Caco-2 (cell line): ENCODE measurements at regions not wholly inside any gene's neighbourhood (a gene's known extent, or its start where the extent isn't known, plus 50 kb on each side); places are given as distances from the start of the nearest gene placed in this dataset.

ENCODE experiments used
- BruUV-seq: library from RNA; stranded (reverse); fragments of 400-500 nt; replicated peaks from 2 replicates; lab custom pipeline; 2021; lab: Mats Ljungman, UMichigan
- CTCF ChIA-PET: fragments of 300-600 bp; sonication (Branson Sonifier 250); formaldehyde crosslinking; loops from one replicate; lab custom pipeline; 2022; ENCODE audit warnings: antibody characterized with exemption; lab: Charles Lee
- POLR2A ChIA-PET: fragments of 300-600 bp; sonication (Branson Sonifier 250); formaldehyde crosslinking; loops from one replicate; lab custom pipeline; 2022; ENCODE audit warnings: antibody characterized with exemption; lab: Charles Lee
- DNase-seq, 2 experiments: peaks; one replicate each; pipeline versions ENCODE4 v3.0.0 to v3.0.0-alpha.2; 2020 to 2022
- H3K27me3 ChIP-seq: replicated peaks from 2 replicates; pipeline ENCODE4 v1.6.0; 2011; ENCODE audit warnings: low read length; ENCODE audit not compliant: control insufficient read depth, insufficient read depth
- H3K36me3 ChIP-seq: 2 replicates; pipeline ENCODE4 v1.5.1; 2011; ENCODE audit warnings: low read length; ENCODE audit not compliant: control insufficient read depth, insufficient read depth
- H3K4me1 ChIP-seq: fragments of 250-450 bp; sonication (Bioruptor Pico); 2 replicates; pipeline ENCODE4 v1.5.1; 2020; ENCODE audit warnings: mild to moderate bottlenecking
- H3K4me3 ChIP-seq: 2 replicates; pipeline ENCODE4 v1.5.1; 2011; ENCODE audit warnings: low read depth, mild to moderate bottlenecking, control low read depth, low read length
- H3K9me3 ChIP-seq: fragments of 250-450 bp; sonication (Bioruptor Pico); 2 replicates; pipeline ENCODE4 v1.5.1; 2020; ENCODE audit warnings: mild to moderate bottlenecking, moderate library complexity
- H3K27ac Mint-ChIP-seq: one replicate; pipeline ENCODE4 v1.8.0; 2022; ENCODE audit warnings: mixed read lengths; ENCODE audit not compliant: unreplicated experiment
- H3K27me3 Mint-ChIP-seq: one replicate; pipeline ENCODE4 v1.8.0; 2022; ENCODE audit warnings: mixed read lengths; ENCODE audit not compliant: insufficient read depth, unreplicated experiment
- H3K36me3 Mint-ChIP-seq: one replicate; pipeline ENCODE4 v1.8.0; 2022; ENCODE audit warnings: mild to moderate bottlenecking, mixed read lengths; ENCODE audit not compliant: insufficient read depth, unreplicated experiment
- H3K4me1 Mint-ChIP-seq: one replicate; pipeline ENCODE4 v1.8.0; 2022; ENCODE audit warnings: low read depth, mixed read lengths; ENCODE audit not compliant: unreplicated experiment
- H3K4me3 Mint-ChIP-seq: one replicate; pipeline ENCODE4 v1.8.0; 2022; ENCODE audit warnings: mild to moderate bottlenecking, moderate library complexity, mixed read lengths; ENCODE audit not compliant: unreplicated experiment
- H3K9me3 Mint-ChIP-seq: one replicate; pipeline ENCODE4 v1.8.0; 2022; ENCODE audit warnings: mixed read lengths; ENCODE audit not compliant: unreplicated experiment
- intact Hi-C: fragments of 100-400 bp; cut with micrococcal nuclease; formaldehyde crosslinking; loops from one replicate; pipeline ENCODE4 v1.10.0; 2022; ENCODE audit not compliant: unreplicated experiment
- TF ChIP-seq, protein P1 (sequence below), 2 experiments: fragments of 200-600 bp in 1 of 2; IDR thresholded peaks; 1 replicate in 1 of 2; 2 replicates in 1 of 2; pipeline versions ENCODE4 v1.5.1 to v1.8.0; 2011 to 2022; ENCODE audit warnings: antibody characterized with exemption in 1 of 2, control low read depth in 1 of 2, inconsistent platforms in 1 of 2, low read depth in 1 of 2, low read length in 1 of 2, mild to moderate bottlenecking in 1 of 2, moderate library complexity in 1 of 2; ENCODE audit not compliant: insufficient read depth in 1 of 2, severe bottlenecking in 1 of 2, unreplicated experiment in 1 of 2

DNA sequence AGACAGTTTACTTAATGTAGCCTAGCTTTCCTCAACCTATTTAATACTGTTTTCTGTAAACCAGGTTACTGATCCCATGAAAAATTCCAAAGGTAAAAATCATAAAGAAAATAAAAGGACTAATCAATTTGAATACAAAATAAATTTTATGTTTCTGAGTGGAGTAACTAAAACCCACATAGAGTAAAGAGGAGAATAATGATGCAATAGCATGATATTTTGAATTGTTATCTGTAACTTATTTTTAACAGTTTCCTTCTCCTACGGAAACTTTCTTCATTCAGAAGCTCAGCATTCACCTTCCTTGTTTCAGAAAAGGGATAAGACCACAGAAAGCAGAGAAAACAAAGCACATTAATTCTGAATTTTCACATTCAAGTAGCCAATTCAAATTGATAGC, 320.6 kb upstream of the NUDT12 start:
- intact Hi-C loops: no loop called here
- Mint-ChIP-seq H3K4me3 (no peak overlapping the region), H3K27ac (no peak overlapping the region), H3K36me3 (no peaks in the 10 kb centered on the region), H3K27me3 (no peaks in the 10 kb centered on the region), H3K4me1 (no peaks in the 10 kb centered on the region), H3K9me3 (no peaks in the 10 kb centered on the region)
- Histone ChIP-seq H3K4me1 (no peaks in the 10 kb centered on the region), H3K4me3 (no peak overlapping the region), H3K9me3 (no peaks in the 10 kb centered on the region), H3K27me3 (no peaks in the 10 kb centered on the region), H3K36me3 (no peaks in the 10 kb centered on the region)
- TF ChIP-seq, protein P1, sequence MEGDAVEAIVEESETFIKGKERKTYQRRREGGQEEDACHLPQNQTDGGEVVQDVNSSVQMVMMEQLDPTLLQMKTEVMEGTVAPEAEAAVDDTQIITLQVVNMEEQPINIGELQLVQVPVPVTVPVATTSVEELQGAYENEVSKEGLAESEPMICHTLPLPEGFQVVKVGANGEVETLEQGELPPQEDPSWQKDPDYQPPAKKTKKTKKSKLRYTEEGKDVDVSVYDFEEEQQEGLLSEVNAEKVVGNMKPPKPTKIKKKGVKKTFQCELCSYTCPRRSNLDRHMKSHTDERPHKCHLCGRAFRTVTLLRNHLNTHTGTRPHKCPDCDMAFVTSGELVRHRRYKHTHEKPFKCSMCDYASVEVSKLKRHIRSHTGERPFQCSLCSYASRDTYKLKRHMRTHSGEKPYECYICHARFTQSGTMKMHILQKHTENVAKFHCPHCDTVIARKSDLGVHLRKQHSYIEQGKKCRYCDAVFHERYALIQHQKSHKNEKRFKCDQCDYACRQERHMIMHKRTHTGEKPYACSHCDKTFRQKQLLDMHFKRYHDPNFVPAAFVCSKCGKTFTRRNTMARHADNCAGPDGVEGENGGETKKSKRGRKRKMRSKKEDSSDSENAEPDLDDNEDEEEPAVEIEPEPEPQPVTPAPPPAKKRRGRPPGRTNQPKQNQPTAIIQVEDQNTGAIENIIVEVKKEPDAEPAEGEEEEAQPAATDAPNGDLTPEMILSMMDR (IDR thresholded peaks at IDR 0.05; ENCODE audit: insufficient read depth in 1 of 2, low read depth in 1 of 2, low read length in 1 of 2, severe bottlenecking in 1 of 2, unreplicated experiment in 1 of 2): no peak
- ChIA-PET CTCF (no interaction called here), POLR2A (no interaction called here)
- DNase-seq: no peak
- no TSS peak for BruUV-seq

GRCh38 chr5:103881560-103881959, 319.0 kb upstream of the NUDT12 start:
- Histone ChIP-seq H3K4me3 (no peak overlapping the region), H3K9me3 (no peaks in the 10 kb centered on the region), H3K27me3 (no peaks in the 10 kb centered on the region), H3K4me1 (no peaks in the 10 kb centered on the region), H3K36me3 (no peaks in the 10 kb centered on the region)
- intact Hi-C loops: no loop called here
- H3K27ac Mint-ChIP-seq: no peak overlapping the region
- no peaks in the 10 kb centered on the region for H3K4me1 Mint-ChIP-seq
- H3K36me3 Mint-ChIP-seq: no peaks in the 10 kb centered on the region
- H3K9me3 Mint-ChIP-seq: no peaks in the 10 kb centered on the region
- ChIA-PET POLR2A (no interaction called here), CTCF (no interaction called here)
- DNase-seq: no peak
- H3K4me3 Mint-ChIP-seq: no peak overlapping the region
- BruUV-seq: no TSS peak
- no peaks in the 10 kb centered on the region for H3K27me3 Mint-ChIP-seq
- TF ChIP-seq, protein P1 (IDR thresholded peaks at IDR 0.05; ENCODE audit: insufficient read depth in 1 of 2, low read depth in 1 of 2, low read length in 1 of 2, severe bottlenecking in 1 of 2, unreplicated experiment in 1 of 2): no peak

GRCh38 chr5:103867857-103868598, 305.4 kb upstream of the NUDT12 start:
- Histone ChIP-seq H3K27me3 (no peaks in the 10 kb centered on the region), H3K4me1 (peaks cover 7% of the 10 kb centered on the region; the same call in 1 of the 2 replicates), H3K4me3 (no peak overlapping the region), H3K9me3 (no peaks in the 10 kb centered on the region), H3K36me3 (no peaks in the 10 kb centered on the region)
- Mint-ChIP-seq H3K36me3 (no peaks in the 10 kb centered on the region), H3K4me1 (peaks cover 5% of the 10 kb centered on the region), H3K27ac (no peak overlapping the region), H3K27me3 (no peaks in the 10 kb centered on the region), H3K4me3 (no peak overlapping the region), H3K9me3 (no peaks in the 10 kb centered on the region)
- ChIA-PET CTCF (no interaction called here), POLR2A (no interaction called here)
- DNase-seq: no peak
- intact Hi-C loops: no loop called here
- BruUV-seq: no TSS peak
- TF ChIP-seq, protein P1 (IDR thresholded peaks at IDR 0.05; ENCODE audit: insufficient read depth in 1 of 2, low read depth in 1 of 2, low read length in 1 of 2, severe bottlenecking in 1 of 2, unreplicated experiment in 1 of 2): no peak
